ENCODE measurements at regions not wholly inside any gene's neighbourhood (a gene's known extent, or its start where the extent isn't known, plus 50 kb on each side); places are given as distances from the start of the nearest gene placed in this dataset.

- H3K27me3 ChIP-seq (ENCODE audit: control insufficient read depth in 2 of 2, insufficient read depth in 2 of 2, low read length in 2 of 2), result no peaks in the 10 kb centered on the region
- H3K4me3 ChIP-seq (replicated peaks in 1 of 3; ENCODE audit: low read depth in 2 of 3, low read length in 3 of 3), result no peak overlapping the region
- Mint-ChIP-seq H3K27ac (no peak overlapping the region), H3K9me3 (peaks cover 2 to 11% (median 5%) of the 10 kb centered on the region in 7 donors), H3K4me3 (no peak overlapping the region), H3K36me3 (no peaks in the 10 kb centered on the region), H3K4me1 (peaks cover 5% of the 10 kb centered on the region), H3K27me3 (ENCODE audit: low read depth in 3 of 3) (peaks cover 0 to 6% (median 0%) of the 10 kb centered on the region in 3 donors)
- H3K27ac ChIP-seq (ENCODE audit: low read depth in 1 of 2, low read length in 2 of 2), result no peak overlapping the region
- H2AFZ ChIP-seq (ENCODE audit: insufficient read depth, low read depth, low read length, poor library complexity, severe bottlenecking), result no peak overlapping the region
- H3K36me3 ChIP-seq (replicated peaks in 1 of 2; ENCODE audit: control insufficient read depth in 1 of 2, insufficient read depth in 2 of 2, low read length in 2 of 2), result no peaks in the 10 kb centered on the region
- peaks cover 0 to 5% of the 10 kb centered on the region in 2 donors for H3K4me1 ChIP-seq (ENCODE audit: control insufficient read depth in 1 of 2, insufficient read depth in 2 of 2, low read length in 2 of 2)
- intact Hi-C loops (cut with micrococcal nuclease), result no loop called here
- no peaks in the 10 kb centered on the region for H4K20me1 ChIP-seq (ENCODE audit: insufficient read depth, low read length)
- H3K79me2 ChIP-seq (ENCODE audit: insufficient read depth, low read length), result no peaks in the 10 kb centered on the region
- no CpG with 5 or more reads among the region's 2 CpGs for WGBS (ENCODE audit: insufficient coverage)
- no peak overlapping the region for H3K4me2 ChIP-seq (replicated peaks; ENCODE audit: extremely low read depth, low read length, poor library complexity, severe bottlenecking)
- no peak overlapping the region for H3K9ac ChIP-seq (ENCODE audit: insufficient read depth, low read length, poor library complexity, severe bottlenecking)
- DNase-seq, result no peak
- no peaks in the 10 kb centered on the region for H3K9me3 ChIP-seq (replicated peaks in 1 of 2; ENCODE audit: control insufficient read depth in 1 of 2, insufficient read depth in 1 of 2, low read length in 2 of 2)
- TF ChIP-seq, protein P1, sequence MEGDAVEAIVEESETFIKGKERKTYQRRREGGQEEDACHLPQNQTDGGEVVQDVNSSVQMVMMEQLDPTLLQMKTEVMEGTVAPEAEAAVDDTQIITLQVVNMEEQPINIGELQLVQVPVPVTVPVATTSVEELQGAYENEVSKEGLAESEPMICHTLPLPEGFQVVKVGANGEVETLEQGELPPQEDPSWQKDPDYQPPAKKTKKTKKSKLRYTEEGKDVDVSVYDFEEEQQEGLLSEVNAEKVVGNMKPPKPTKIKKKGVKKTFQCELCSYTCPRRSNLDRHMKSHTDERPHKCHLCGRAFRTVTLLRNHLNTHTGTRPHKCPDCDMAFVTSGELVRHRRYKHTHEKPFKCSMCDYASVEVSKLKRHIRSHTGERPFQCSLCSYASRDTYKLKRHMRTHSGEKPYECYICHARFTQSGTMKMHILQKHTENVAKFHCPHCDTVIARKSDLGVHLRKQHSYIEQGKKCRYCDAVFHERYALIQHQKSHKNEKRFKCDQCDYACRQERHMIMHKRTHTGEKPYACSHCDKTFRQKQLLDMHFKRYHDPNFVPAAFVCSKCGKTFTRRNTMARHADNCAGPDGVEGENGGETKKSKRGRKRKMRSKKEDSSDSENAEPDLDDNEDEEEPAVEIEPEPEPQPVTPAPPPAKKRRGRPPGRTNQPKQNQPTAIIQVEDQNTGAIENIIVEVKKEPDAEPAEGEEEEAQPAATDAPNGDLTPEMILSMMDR (IDR thresholded peaks at IDR 0.05), result no peak
Observed at GRCh38 chrX:43474321-43474720, 181.8 kb upstream of the MAOA start.

- Mint-ChIP-seq H3K36me3 (no peaks in the 10 kb centered on the region), H3K9me3 (peaks cover 0 to 11% (median 5%) of the 10 kb centered on the region in 7 donors), H3K27ac (no peak overlapping the region), H3K4me1 (peaks cover 3% of the 10 kb centered on the region), H3K4me3 (no peak overlapping the region), H3K27me3 (ENCODE audit: low read depth in 3 of 3) (peaks cover 0 to 5% (median 0%) of the 10 kb centered on the region in 3 donors)
- Histone ChIP-seq H3K4me3 (replicated peaks in 1 of 3; ENCODE audit: low read depth in 2 of 3, low read length in 3 of 3) (no peak overlapping the region), H4K20me1 (ENCODE audit: insufficient read depth, low read length) (no peaks in the 10 kb centered on the region), H2AFZ (ENCODE audit: insufficient read depth, low read depth, low read length, poor library complexity, severe bottlenecking) (no peak overlapping the region), H3K27me3 (ENCODE audit: control insufficient read depth in 2 of 2, insufficient read depth in 2 of 2, low read length in 2 of 2) (no peaks in the 10 kb centered on the region), H3K9me3 (replicated peaks in 1 of 2; ENCODE audit: control insufficient read depth in 1 of 2, insufficient read depth in 1 of 2, low read length in 2 of 2) (no peaks in the 10 kb centered on the region), H3K36me3 (replicated peaks in 1 of 2; ENCODE audit: control insufficient read depth in 1 of 2, insufficient read depth in 2 of 2, low read length in 2 of 2) (no peaks in the 10 kb centered on the region), H3K27ac (ENCODE audit: low read depth in 1 of 2, low read length in 2 of 2) (no peak overlapping the region), H3K4me2 (replicated peaks; ENCODE audit: extremely low read depth, low read length, poor library complexity, severe bottlenecking) (no peak overlapping the region), H3K9ac (ENCODE audit: insufficient read depth, low read length, poor library complexity, severe bottlenecking) (no peak overlapping the region), H3K4me1 (ENCODE audit: control insufficient read depth in 1 of 2, insufficient read depth in 2 of 2, low read length in 2 of 2) (peaks cover 0 to 5% of the 10 kb centered on the region in 2 donors), H3K79me2 (ENCODE audit: insufficient read depth, low read length) (no peaks in the 10 kb centered on the region)
- TF ChIP-seq, protein P1 (IDR thresholded peaks at IDR 0.05), result no peak
- intact Hi-C loops (cut with micrococcal nuclease), result no loop called here
- WGBS (ENCODE audit: insufficient coverage), result no CpG with 5 or more reads among the region's 3 CpGs
- DNase-seq, result no peak
Observed at GRCh38 chrX:43479070-43479469, 177.0 kb upstream of the MAOA start.
